ENCODE measurements at regions not wholly inside any gene's neighbourhood (a gene's known extent, or its start where the extent isn't known, plus 50 kb on each side); places are given as distances from the start of the nearest gene placed in this dataset.

DNA sequence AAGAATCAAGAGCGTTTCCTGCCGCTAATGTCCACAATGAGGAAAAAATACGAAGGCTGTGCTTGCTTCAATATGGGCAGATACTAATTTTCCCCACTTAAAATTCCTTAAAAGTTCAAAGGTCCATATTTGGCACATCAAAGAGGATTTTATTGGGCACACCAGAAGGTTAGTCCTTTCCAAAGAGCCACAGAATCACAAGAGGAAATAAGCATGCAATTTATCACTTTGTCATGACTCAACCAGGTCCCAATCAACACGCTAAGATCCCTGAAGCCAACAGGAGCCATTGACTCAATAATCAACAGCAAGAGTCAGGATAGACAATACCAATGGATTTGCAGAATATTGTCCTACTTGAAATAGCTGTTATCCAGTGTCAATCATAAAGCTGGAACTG is 80.6 kb downstream of the MAP1LC3B2 start:
- no peaks in the 10 kb centered on the region for H3K27me3 ChIP-seq (ENCODE audit: control insufficient read depth, insufficient read depth, low read length)
- no peak overlapping the region for H3K9ac ChIP-seq (ENCODE audit: low read length in 3 of 3)
- no peak overlapping the region for H3K27ac ChIP-seq (ENCODE audit: low read depth in 2 of 2, low read length in 2 of 2)
- no peaks in the 10 kb centered on the region for H3K4me1 ChIP-seq (ENCODE audit: control insufficient read depth in 2 of 3, insufficient read depth in 2 of 3, low read depth in 1 of 3, low read length in 3 of 3)
- H3K4me3 ChIP-seq (ENCODE audit: low read length in 3 of 3), result no peak overlapping the region
- TF ChIP-seq, protein P1, sequence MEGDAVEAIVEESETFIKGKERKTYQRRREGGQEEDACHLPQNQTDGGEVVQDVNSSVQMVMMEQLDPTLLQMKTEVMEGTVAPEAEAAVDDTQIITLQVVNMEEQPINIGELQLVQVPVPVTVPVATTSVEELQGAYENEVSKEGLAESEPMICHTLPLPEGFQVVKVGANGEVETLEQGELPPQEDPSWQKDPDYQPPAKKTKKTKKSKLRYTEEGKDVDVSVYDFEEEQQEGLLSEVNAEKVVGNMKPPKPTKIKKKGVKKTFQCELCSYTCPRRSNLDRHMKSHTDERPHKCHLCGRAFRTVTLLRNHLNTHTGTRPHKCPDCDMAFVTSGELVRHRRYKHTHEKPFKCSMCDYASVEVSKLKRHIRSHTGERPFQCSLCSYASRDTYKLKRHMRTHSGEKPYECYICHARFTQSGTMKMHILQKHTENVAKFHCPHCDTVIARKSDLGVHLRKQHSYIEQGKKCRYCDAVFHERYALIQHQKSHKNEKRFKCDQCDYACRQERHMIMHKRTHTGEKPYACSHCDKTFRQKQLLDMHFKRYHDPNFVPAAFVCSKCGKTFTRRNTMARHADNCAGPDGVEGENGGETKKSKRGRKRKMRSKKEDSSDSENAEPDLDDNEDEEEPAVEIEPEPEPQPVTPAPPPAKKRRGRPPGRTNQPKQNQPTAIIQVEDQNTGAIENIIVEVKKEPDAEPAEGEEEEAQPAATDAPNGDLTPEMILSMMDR (IDR thresholded peaks at IDR 0.05; ENCODE audit: borderline replicate concordance, extremely low read depth, insufficient read depth), result no peak
- H3K9me3 ChIP-seq (ENCODE audit: control insufficient read depth in 2 of 3, insufficient read depth in 1 of 3, low read length in 3 of 3), result no peaks in the 10 kb centered on the region
- no peak for DNase-seq
- FAIRE-seq, result no peak
- intact Hi-C loops (cut with DNase I), result no loop called here
- no peaks in the 10 kb centered on the region for H3K36me3 ChIP-seq (ENCODE audit: control insufficient read depth in 2 of 3, insufficient read depth in 3 of 3, low read length in 3 of 3)

DNA sequence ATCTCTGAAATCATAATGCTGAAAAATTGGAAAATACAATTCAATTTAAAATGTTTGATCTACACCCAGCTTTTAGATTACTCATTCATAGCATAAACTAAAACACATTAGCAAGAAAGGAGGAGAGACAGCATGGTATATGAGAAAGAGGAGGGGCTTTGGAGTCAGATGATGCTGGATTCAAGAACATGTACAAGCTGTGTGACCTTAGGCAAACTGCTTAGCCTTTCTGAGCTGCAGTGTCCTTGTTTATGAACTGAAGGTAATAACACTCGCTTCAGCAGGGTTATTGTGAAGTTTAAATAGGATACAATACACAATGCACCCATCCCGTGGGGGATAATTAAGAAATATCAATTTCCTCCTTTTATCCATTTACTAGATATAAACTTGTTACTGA is 79.2 kb downstream of the MAP1LC3B2 start:
- Histone ChIP-seq H3K36me3 (ENCODE audit: control insufficient read depth in 2 of 3, insufficient read depth in 3 of 3, low read length in 3 of 3) (no peaks in the 10 kb centered on the region), H3K4me1 (ENCODE audit: control insufficient read depth in 2 of 3, insufficient read depth in 2 of 3, low read depth in 1 of 3, low read length in 3 of 3) (no peaks in the 10 kb centered on the region), H3K9me3 (ENCODE audit: control insufficient read depth in 2 of 3, insufficient read depth in 1 of 3, low read length in 3 of 3) (no peaks in the 10 kb centered on the region), H3K9ac (ENCODE audit: low read length in 3 of 3) (no peak overlapping the region), H3K4me3 (ENCODE audit: low read length in 3 of 3) (no peak overlapping the region), H3K27ac (ENCODE audit: low read depth in 2 of 2, low read length in 2 of 2) (no peak overlapping the region), H3K27me3 (ENCODE audit: control insufficient read depth, insufficient read depth, low read length) (no peaks in the 10 kb centered on the region)
- TF ChIP-seq, protein P1 (IDR thresholded peaks at IDR 0.05; ENCODE audit: borderline replicate concordance, extremely low read depth, insufficient read depth), result no peak
- intact Hi-C loops (cut with DNase I), result no loop called here
- FAIRE-seq (no peak), DNase-seq (no peak)

DNA sequence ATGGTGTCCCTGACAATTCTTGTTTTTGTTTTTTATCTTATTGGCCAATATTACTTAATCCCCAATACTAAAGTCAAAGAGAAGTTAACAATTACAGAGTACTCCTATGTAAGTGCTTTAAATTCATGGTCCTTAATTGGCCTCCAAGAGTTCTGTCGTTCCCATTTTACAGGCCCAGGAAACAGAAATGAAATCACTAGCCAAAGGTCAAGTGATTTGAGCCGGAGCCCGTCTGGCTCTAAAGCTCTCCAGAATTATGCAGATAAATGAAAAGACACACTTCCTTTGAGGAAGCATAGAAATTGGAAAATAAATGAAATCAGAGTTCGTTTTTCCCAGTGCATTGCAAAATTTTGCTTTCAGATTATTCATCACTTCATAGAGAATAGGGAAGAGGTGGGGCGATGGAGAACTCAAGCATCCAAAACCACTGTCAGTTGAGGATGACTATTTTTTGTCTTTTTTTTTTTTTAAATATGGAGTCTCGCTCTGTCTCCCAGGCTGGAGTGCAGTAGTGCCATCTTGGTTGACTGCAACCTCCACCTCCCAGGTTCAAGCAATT is 78.5 kb downstream of the MAP1LC3B2 start:
- TF ChIP-seq, protein P1 (IDR thresholded peaks at IDR 0.05; ENCODE audit: borderline replicate concordance, extremely low read depth, insufficient read depth), result no peak
- H3K9me3 ChIP-seq (ENCODE audit: control insufficient read depth in 2 of 3, insufficient read depth in 1 of 3, low read length in 3 of 3), result no peaks in the 10 kb centered on the region
- no peak overlapping the region for H3K9ac ChIP-seq (ENCODE audit: low read length in 3 of 3)
- no peak for DNase-seq
- FAIRE-seq, result no peak
- H3K36me3 ChIP-seq (ENCODE audit: control insufficient read depth in 2 of 3, insufficient read depth in 3 of 3, low read length in 3 of 3), result no peaks in the 10 kb centered on the region
- H3K27me3 ChIP-seq (ENCODE audit: control insufficient read depth, insufficient read depth, low read length), result no peaks in the 10 kb centered on the region
- H3K4me1 ChIP-seq (ENCODE audit: control insufficient read depth in 2 of 3, insufficient read depth in 2 of 3, low read depth in 1 of 3, low read length in 3 of 3), result no peaks in the 10 kb centered on the region
- no peak overlapping the region for H3K4me3 ChIP-seq (ENCODE audit: low read length in 3 of 3)
- H3K27ac ChIP-seq (ENCODE audit: low read depth in 2 of 2, low read length in 2 of 2), result no peak overlapping the region
- intact Hi-C loops (cut with DNase I), result no loop called here

Measured in kidney (tissue), 13 donors.